Natural killer cell treated with Interleukin-12 subunit alpha and Interleukin-12 subunit beta and Interleukin-15 and Interleukin-18, amount 100 ng/mL, for 72 hours (primary cell): ENCODE measurements at regions not wholly inside any gene's neighbourhood (a gene's known extent, or its start where the extent isn't known, plus 50 kb on each side); places are given as distances from the start of the nearest gene placed in this dataset.

Experiments used
- ATAC-seq, 2 donors: fragments of 150-1000 bp; cut with Tn5 transposase in 1 of 2; sonication (Bioruptor Pico), chemical (Tn5 transposase) in 1 of 2; 2 replicates each; pipeline ENCODE4 v1.10.0; 2021
- DNase-seq: peaks from one replicate; pipeline ENCODE4 v3.0.0; 2022; ENCODE audit warnings: low spot score
- H3K27ac Mint-ChIP-seq, 2 donors: 1 replicate in 1 of 2; 2 replicates in 1 of 2; pipeline ENCODE4 v1.8.0; 2022; ENCODE audit warnings: mixed read lengths in 2 of 2, mild to moderate bottlenecking in 1 of 2, moderate library complexity in 1 of 2
- H3K27me3 Mint-ChIP-seq, 2 donors: 1 replicate in 1 of 2; 2 replicates in 1 of 2; pipeline ENCODE4 v1.8.0; 2022; ENCODE audit warnings: mixed read lengths in 2 of 2
- H3K36me3 Mint-ChIP-seq: one replicate; pipeline ENCODE4 v1.8.0; 2022; ENCODE audit warnings: mixed read lengths
- H3K4me1 Mint-ChIP-seq, 2 donors: 1 replicate in 1 of 2; 2 replicates in 1 of 2; pipeline ENCODE4 v1.8.0; 2022; ENCODE audit warnings: low read depth in 2 of 2, mixed read lengths in 2 of 2, mild to moderate bottlenecking in 1 of 2
- H3K4me3 Mint-ChIP-seq: one replicate; pipeline ENCODE4 v1.8.0; 2022; ENCODE audit warnings: mixed read lengths
- H3K9me3 Mint-ChIP-seq: 2 replicates; pipeline ENCODE4 v1.8.0; 2022; ENCODE audit warnings: mixed read lengths

GRCh38 chr22:47332246-47332980 is 570.0 kb downstream of the TBC1D22A start:
- Mint-ChIP-seq H3K27ac (no peak overlapping the region), H3K27me3 (peaks cover 20 to 30% of the 10 kb centered on the region in 2 donors)
- ATAC-seq: no peak

DNA sequence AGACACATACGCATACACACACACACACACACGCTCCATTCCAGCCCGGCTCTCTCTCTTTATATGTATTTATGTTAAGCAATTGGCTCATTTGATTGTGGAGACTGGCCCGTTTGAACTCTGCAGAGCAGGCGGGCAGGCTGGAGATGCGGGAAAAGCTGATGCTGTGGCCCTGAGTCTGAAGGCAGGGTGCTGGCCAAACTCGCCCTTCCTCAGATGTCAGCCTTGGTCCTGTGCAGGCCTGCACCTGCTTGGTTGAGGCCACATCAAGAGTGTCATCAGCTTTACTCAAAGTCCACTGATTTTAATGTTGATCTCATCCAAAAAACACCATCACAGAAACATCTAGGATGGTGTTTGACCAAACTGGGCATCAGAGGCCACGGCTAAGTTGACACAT is 569.3 kb downstream of the TBC1D22A start:
- no peak overlapping the region for H3K4me3 Mint-ChIP-seq
- ATAC-seq (no peak), DNase-seq (no peak)
- H3K27me3 Mint-ChIP-seq: peaks cover 20 to 30% of the 10 kb centered on the region in 2 donors
- H3K36me3 Mint-ChIP-seq: no peaks in the 10 kb centered on the region
- H3K27ac Mint-ChIP-seq: no peak overlapping the region
- peaks cover 6% of the 10 kb centered on the region for H3K9me3 Mint-ChIP-seq
- peaks cover 7 to 9% of the 10 kb centered on the region in 2 donors for H3K4me1 Mint-ChIP-seq

More at GRCh38 chr22:47332246-47332980, 570.0 kb downstream of the TBC1D22A start:
- no peak for DNase-seq
- Mint-ChIP-seq H3K4me1 (peaks cover 7 to 12% of the 10 kb centered on the region in 2 donors), H3K4me3 (no peak overlapping the region), H3K36me3 (no peaks in the 10 kb centered on the region), H3K9me3 (peaks cover 6% of the 10 kb centered on the region)

DNA sequence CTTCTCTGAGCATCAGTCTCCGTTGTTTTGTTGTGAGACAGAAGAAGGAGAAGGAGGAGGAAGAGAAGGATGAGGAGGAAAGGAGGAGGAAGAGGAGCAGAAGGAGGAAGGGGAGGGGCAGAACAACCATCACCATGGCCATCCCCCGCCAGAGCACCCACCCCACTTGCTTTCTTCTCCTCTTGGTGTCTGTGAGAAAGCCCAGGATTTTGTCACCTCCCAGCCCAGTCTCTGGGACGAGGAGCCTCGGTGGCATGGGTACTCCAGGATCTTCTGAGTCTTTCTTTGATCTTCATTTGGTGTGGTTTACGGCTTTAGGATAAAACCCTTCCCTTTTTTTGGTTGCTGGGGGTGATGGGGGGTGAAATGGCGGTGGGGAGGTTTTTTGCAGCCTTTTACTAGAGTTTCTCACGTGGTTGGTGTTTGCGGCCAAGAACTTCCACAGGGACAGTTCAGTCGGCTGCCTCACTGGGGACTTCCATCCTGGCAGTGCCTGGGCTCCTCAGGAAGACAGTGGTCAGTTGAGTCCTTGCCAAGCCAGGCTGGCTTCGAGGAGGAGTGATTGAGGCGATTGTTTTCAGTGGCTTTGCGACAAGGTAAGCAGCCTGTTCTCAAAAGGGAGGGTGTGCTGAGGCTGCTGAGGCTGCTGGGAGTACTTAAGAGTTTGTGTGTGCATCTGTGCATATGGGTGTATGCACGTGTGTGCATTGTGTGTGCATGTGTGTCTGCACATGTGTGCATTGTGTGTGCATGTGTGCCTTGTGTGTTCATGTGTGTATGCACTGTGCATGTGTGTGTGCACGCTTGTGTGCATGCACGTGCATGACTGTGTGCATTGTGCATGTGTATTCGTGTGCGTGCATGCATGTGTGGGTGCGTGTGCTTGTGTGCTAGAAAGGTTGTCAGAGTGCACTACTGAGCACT is 567.5 kb downstream of the TBC1D22A start:
- ATAC-seq: no peak

GRCh38 chr22:47328550-47329243 is 566.2 kb downstream of the TBC1D22A start:
- H3K36me3 Mint-ChIP-seq: no peaks in the 10 kb centered on the region
- DNase-seq: no peak
- no peak overlapping the region for H3K4me3 Mint-ChIP-seq
- H3K4me1 Mint-ChIP-seq: peaks cover 0 to 5% of the 10 kb centered on the region in 2 donors
- no peaks in the 10 kb centered on the region for H3K9me3 Mint-ChIP-seq
- no peak overlapping the region for H3K27ac Mint-ChIP-seq
- ATAC-seq: no peak
- peaks cover 15 to 20% of the 10 kb centered on the region in 2 donors for H3K27me3 Mint-ChIP-seq

More for the DNA sequence above, 567.5 kb downstream of the TBC1D22A start:
- Mint-ChIP-seq H3K27me3 (peaks cover 15 to 20% of the 10 kb centered on the region in 2 donors), H3K4me1 (peaks cover 0 to 5% of the 10 kb centered on the region in 2 donors), H3K9me3 (no peaks in the 10 kb centered on the region), H3K4me3 (no peak overlapping the region), H3K36me3 (no peaks in the 10 kb centered on the region), H3K27ac (no peak overlapping the region)
- DNase-seq: no peak

DNA sequence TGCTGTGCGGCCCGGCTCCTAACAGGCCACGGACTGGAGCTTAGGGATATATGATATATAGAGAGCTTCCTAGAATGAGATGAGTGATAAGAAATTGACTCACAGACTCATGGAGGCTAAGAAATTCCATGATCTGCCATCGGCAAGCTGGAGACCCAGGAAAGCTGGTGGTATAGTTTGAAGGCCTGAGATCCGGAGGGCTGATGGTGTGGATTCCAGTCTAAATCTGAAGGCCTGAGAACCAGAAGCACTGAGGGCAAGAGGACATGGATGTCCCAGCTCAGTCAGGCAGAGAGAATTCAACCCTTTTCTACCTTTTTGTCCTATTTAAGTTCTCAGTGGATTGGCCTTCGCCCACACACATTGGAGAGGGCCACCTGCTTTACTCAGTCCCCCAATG is 564.8 kb downstream of the TBC1D22A start:
- Mint-ChIP-seq H3K27ac (no peak overlapping the region), H3K4me3 (no peak overlapping the region), H3K9me3 (no peaks in the 10 kb centered on the region), H3K36me3 (no peaks in the 10 kb centered on the region), H3K4me1 (peaks cover 0 to 5% of the 10 kb centered on the region in 2 donors), H3K27me3 (peaks cover 18 to 20% of the 10 kb centered on the region in 2 donors)
- ATAC-seq: no peak
- DNase-seq: no peak

DNA sequence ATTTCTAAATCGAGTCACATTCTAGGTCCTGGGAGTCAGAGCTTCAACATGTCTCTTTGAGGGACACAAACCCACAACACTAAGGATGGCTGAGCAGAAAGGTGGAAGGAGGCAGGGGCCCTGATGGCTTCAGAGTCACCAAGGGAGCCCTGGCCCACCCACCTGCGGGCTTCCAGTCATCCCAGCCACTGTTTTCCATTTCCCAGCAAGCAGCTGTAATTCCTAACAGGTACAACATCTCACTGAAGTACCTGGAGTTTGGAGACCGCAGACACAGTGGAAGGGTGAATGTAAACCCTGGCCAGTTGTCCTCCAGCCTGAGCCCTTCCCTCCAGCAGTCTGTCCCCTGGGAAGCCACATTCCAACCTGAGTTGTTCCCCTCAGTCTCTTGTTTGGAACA is 562.8 kb downstream of the TBC1D22A start:
- H3K4me3 Mint-ChIP-seq: no peak overlapping the region
- H3K9me3 Mint-ChIP-seq: no peaks in the 10 kb centered on the region
- ATAC-seq (peak in 1 of 2 donors; percentile 43), DNase-seq (no peak)
- H3K27ac Mint-ChIP-seq: no peak overlapping the region
- peaks cover 0 to 5% of the 10 kb centered on the region in 2 donors for H3K4me1 Mint-ChIP-seq
- peaks cover 13 to 14% of the 10 kb centered on the region in 2 donors for H3K27me3 Mint-ChIP-seq
- H3K36me3 Mint-ChIP-seq: no peaks in the 10 kb centered on the region

GRCh38 chr22:47324435-47324990 is 562.1 kb downstream of the TBC1D22A start:
- DNase-seq (no peak), ATAC-seq (no peak)
- no peaks in the 10 kb centered on the region for H3K9me3 Mint-ChIP-seq
- no peaks in the 10 kb centered on the region for H3K4me1 Mint-ChIP-seq
- H3K36me3 Mint-ChIP-seq: no peaks in the 10 kb centered on the region
- no peak overlapping the region for H3K27ac Mint-ChIP-seq
- H3K27me3 Mint-ChIP-seq: peaks cover 6 to 11% of the 10 kb centered on the region in 2 donors
- H3K4me3 Mint-ChIP-seq: no peak overlapping the region

DNA sequence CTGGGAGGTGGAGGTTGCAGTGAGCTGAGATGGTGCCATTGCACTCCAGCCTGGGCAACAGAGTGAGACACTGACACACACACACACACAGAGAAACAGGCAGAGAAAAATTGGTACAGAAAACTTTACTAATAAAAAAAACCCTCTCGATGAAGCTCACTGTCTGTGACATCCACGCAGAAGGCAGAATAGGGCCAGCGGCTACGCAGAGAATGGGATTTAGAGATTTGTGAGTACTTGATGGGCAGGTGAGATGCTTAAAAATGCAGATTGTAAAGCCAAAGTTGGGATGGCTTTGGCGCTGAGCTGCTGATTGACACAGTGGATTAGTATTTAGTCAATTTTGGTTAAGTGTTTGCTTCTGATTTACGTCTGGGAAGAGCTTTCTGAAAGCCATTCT is 561.1 kb downstream of the TBC1D22A start:
- ATAC-seq: no peak
- H3K9me3 Mint-ChIP-seq: no peaks in the 10 kb centered on the region
- H3K4me3 Mint-ChIP-seq: no peak overlapping the region

GRCh38 chr22:47322854-47323253 is 560.4 kb downstream of the TBC1D22A start:
- no peak overlapping the region for H3K27ac Mint-ChIP-seq
- DNase-seq (no peak), ATAC-seq (no peak)
- no peaks in the 10 kb centered on the region for H3K4me1 Mint-ChIP-seq
- H3K4me3 Mint-ChIP-seq: no peak overlapping the region
- H3K9me3 Mint-ChIP-seq: no peaks in the 10 kb centered on the region
- H3K27me3 Mint-ChIP-seq: peaks cover 11% of the 10 kb centered on the region in 2 donors
- no peaks in the 10 kb centered on the region for H3K36me3 Mint-ChIP-seq

More for the DNA sequence above, 561.1 kb downstream of the TBC1D22A start:
- Mint-ChIP-seq H3K4me1 (no peaks in the 10 kb centered on the region), H3K36me3 (no peaks in the 10 kb centered on the region), H3K27me3 (peaks cover 6 to 8% of the 10 kb centered on the region in 2 donors), H3K27ac (no peak overlapping the region)
- no peak for DNase-seq

- H3K27me3 Mint-ChIP-seq: peaks cover 17 to 24% of the 10 kb centered on the region in 2 donors
- no peaks in the 10 kb centered on the region for H3K36me3 Mint-ChIP-seq
- DNase-seq (no peak), ATAC-seq (no peak)
- H3K4me3 Mint-ChIP-seq: no peak overlapping the region
- no peak overlapping the region for H3K27ac Mint-ChIP-seq
- no peaks in the 10 kb centered on the region for H3K9me3 Mint-ChIP-seq
- no peaks in the 10 kb centered on the region for H3K4me1 Mint-ChIP-seq
Observed at GRCh38 chr22:47320560-47320959, 558.1 kb downstream of the TBC1D22A start.

- ATAC-seq: no peak
- Mint-ChIP-seq H3K4me1 (no peaks in the 10 kb centered on the region), H3K9me3 (no peaks in the 10 kb centered on the region), H3K27ac (no peak overlapping the region), H3K27me3 (peaks cover 27 to 46% of the 10 kb centered on the region in 2 donors), H3K4me3 (no peak overlapping the region), H3K36me3 (no peaks in the 10 kb centered on the region)
- no peak for DNase-seq
Observed at GRCh38 chr22:47318041-47318737, 555.7 kb downstream of the TBC1D22A start.

GRCh38 chr22:47315862-47316419 is 553.5 kb downstream of the TBC1D22A start:
- Mint-ChIP-seq H3K4me3 (no peak overlapping the region), H3K27me3 (peaks cover 28 to 61% of the 10 kb centered on the region in 2 donors), H3K36me3 (no peaks in the 10 kb centered on the region), H3K27ac (no peak overlapping the region), H3K4me1 (no peaks in the 10 kb centered on the region), H3K9me3 (no peaks in the 10 kb centered on the region)
- DNase-seq (no peak), ATAC-seq (no peak)
